H1 (cell line): ENCODE measurements at regions not wholly inside any gene's neighbourhood (a gene's known extent, or its start where the extent isn't known, plus 50 kb on each side); places are given as distances from the start of the nearest gene placed in this dataset.
A peak's percentile ranks its signal among the peaks of the same experiment; 100 is the strongest.
"Not testable (repeated sequence)": the region's sequence is repeated elsewhere in the genome, so short reads cannot be mapped to it uniquely, and the experiment has no call there.

Experiments used
- CTCF ChIA-PET: fragments of 300-600 bp; sonication (Branson Sonifier 250); formaldehyde crosslinking; loops from one replicate; lab custom pipeline; 2021; ENCODE audit not compliant: partially characterized antibody; lab: Charles Lee
- POLR2A ChIA-PET: fragments of 300-600 bp; sonication (Branson Sonifier 250); formaldehyde crosslinking; loops from one replicate; lab custom pipeline; 2021; ENCODE audit warnings: inconsistent platforms; ENCODE audit not compliant: partially characterized antibody; lab: Charles Lee
- DNase-seq, 2 experiments: peaks; one replicate each; pipeline versions ENCODE4 v3.0.0 to v3.0.0-alpha.2; 2010 to 2022; ENCODE audit warnings: low spot score in 2 of 2, low read depth in 1 of 2, mixed read lengths in 1 of 2
- FAIRE-seq: peaks from 2 replicates; lab custom pipeline; 2011; peaks lifted over from hg19 to GRCh38; lab: Jason Lieb, UNC
- H2AFZ ChIP-seq: 2 replicates; pipeline ENCODE4 v1.8.1; 2012; ENCODE audit warnings: low read length, inconsistent platforms
- H2AK5ac ChIP-seq: 2 replicates; pipeline ENCODE4 v1.6.1; 2013; ENCODE audit warnings: low read depth, low read length
- H2BK120ac ChIP-seq: replicated peaks from 2 replicates; pipeline ENCODE3; 2013; ENCODE audit warnings: low read depth, low read length, inconsistent platforms
- H2BK12ac ChIP-seq: 2 replicates; pipeline ENCODE4 v1.6.1; 2013; ENCODE audit warnings: low read depth, low read length
- H2BK15ac ChIP-seq: 2 replicates; pipeline ENCODE4 v1.6.1; 2013; ENCODE audit warnings: low read length
- H2BK20ac ChIP-seq: 2 replicates; pipeline ENCODE4 v1.6.1; 2013; ENCODE audit warnings: low read length
- H2BK5ac ChIP-seq: 2 replicates; pipeline ENCODE4 v1.6.1; 2013; ENCODE audit warnings: low read depth, low read length
- H3K14ac ChIP-seq: 2 replicates; pipeline ENCODE4 v1.6.1; 2013; ENCODE audit warnings: inconsistent platforms; ENCODE audit not compliant: insufficient read length
- H3K18ac ChIP-seq: 2 replicates; pipeline ENCODE4 v1.6.1; 2013; ENCODE audit warnings: low read length; ENCODE audit errors: extremely low read depth
- H3K23ac ChIP-seq: 2 replicates; pipeline ENCODE4 v1.6.1; 2013; ENCODE audit warnings: inconsistent platforms; ENCODE audit not compliant: insufficient read length
- H3K23me2 ChIP-seq: 2 replicates; pipeline ENCODE4 v1.6.1; 2013; ENCODE audit warnings: low read depth, low read length
- H3K27ac ChIP-seq: 2 replicates; pipeline ENCODE4 v1.6.1; 2011; ENCODE audit warnings: low read depth, low read length, inconsistent platforms
- H3K27me3 ChIP-seq, 4 experiments: replicated peaks in 1 of 4; 1 replicate in 1 of 4; 2 replicates in 3 of 4; pipeline versions ENCODE4 v1.6.1 to v1.8.1; 2011 to 2013; ENCODE audit warnings: low read length in 3 of 4, mild to moderate bottlenecking in 3 of 4, inconsistent platforms in 2 of 4, mixed read lengths in 2 of 4, moderate library complexity in 1 of 4; ENCODE audit not compliant: control insufficient read depth in 3 of 4, insufficient read depth in 3 of 4; ENCODE audit errors: extremely low read depth in 1 of 4
- H3K36me3 ChIP-seq, 4 experiments: 2 replicates each; pipeline versions ENCODE4 v1.6.1 to v1.8.1; 2011 to 2013; ENCODE audit warnings: mild to moderate bottlenecking in 4 of 4, low read length in 3 of 4, moderate library complexity in 2 of 4, control low read depth in 1 of 4, inconsistent platforms in 1 of 4; ENCODE audit not compliant: insufficient read depth in 4 of 4, control insufficient read depth in 2 of 4
- H3K4ac ChIP-seq: replicated peaks from 2 replicates; pipeline ENCODE3; 2013; ENCODE audit warnings: low read length, low read depth, mixed read lengths, inconsistent platforms; ENCODE audit not compliant: insufficient read length
- H3K4me1 ChIP-seq, 4 experiments: replicated peaks in 1 of 4; 1 replicate in 1 of 4; 2 replicates in 3 of 4; pipeline versions ENCODE4 v1.6.1 to v1.8.1; 2011 to 2013; ENCODE audit warnings: low read length in 3 of 4, inconsistent platforms in 2 of 4, mixed read lengths in 1 of 4; ENCODE audit not compliant: insufficient read depth in 4 of 4, control insufficient read depth in 3 of 4
- H3K4me2 ChIP-seq, 2 experiments: 2 replicates each; pipeline versions ENCODE4 v1.6.1 to v1.8.1; 2011 to 2013; ENCODE audit warnings: low read depth in 2 of 2, low read length in 2 of 2, control low read depth in 1 of 2, inconsistent platforms in 1 of 2, mild to moderate bottlenecking in 1 of 2; ENCODE audit not compliant: insufficient read depth in 1 of 2
- H3K4me3 ChIP-seq, 4 experiments: fragments of 200-600, 300-600 bp in 1 of 4; sonication (generic), shearing (Covaris generic), sonication (Bioruptor Twin) in 1 of 4; 2 replicates each; pipeline versions ENCODE4 v1.5.1 to v1.8.1; 2011 to 2016; ENCODE audit warnings: low read length in 4 of 4, low read depth in 3 of 4, control low read depth in 2 of 4, inconsistent platforms in 2 of 4, mild to moderate bottlenecking in 2 of 4, mixed read lengths in 1 of 4, moderate library complexity in 1 of 4; ENCODE audit not compliant: insufficient read depth in 2 of 4; ENCODE audit errors: extremely low read depth in 1 of 4
- H3K56ac ChIP-seq: replicated peaks from 2 replicates; pipeline ENCODE3; 2013; ENCODE audit warnings: low read depth, mild to moderate bottlenecking, mixed read lengths, low read length, inconsistent platforms; ENCODE audit not compliant: insufficient read length
- H3K79me1 ChIP-seq: 2 replicates; pipeline ENCODE4 v1.6.1; 2013; ENCODE audit warnings: low read depth, low read length, control low read depth
- H3K79me2 ChIP-seq, 2 experiments: 2 replicates each; pipeline versions ENCODE4 v1.6.1 to v1.8.1; 2012 to 2013; ENCODE audit warnings: low read length in 2 of 2, mild to moderate bottlenecking in 2 of 2, inconsistent platforms in 1 of 2; ENCODE audit not compliant: insufficient read depth in 2 of 2, control insufficient read depth in 1 of 2
- H3K9ac ChIP-seq, 4 experiments: replicated peaks in 1 of 4; 1 replicate in 1 of 4; 2 replicates in 3 of 4; pipeline versions ENCODE4 v1.6.1 to v1.8.1; 2011 to 2013; ENCODE audit warnings: low read depth in 3 of 4, low read length in 3 of 4, control low read depth in 2 of 4, mild to moderate bottlenecking in 2 of 4, moderate library complexity in 2 of 4, inconsistent platforms in 1 of 4; ENCODE audit errors: extremely low read depth in 1 of 4
- H3K9me3 ChIP-seq, 2 experiments: 2 replicates each; pipeline versions ENCODE4 v1.6.1 to v1.8.1; 2012 to 2013; ENCODE audit warnings: mild to moderate bottlenecking in 2 of 2, moderate library complexity in 2 of 2, control low read depth in 1 of 2, inconsistent platforms in 1 of 2, low read depth in 1 of 2, low read length in 1 of 2, mixed read lengths in 1 of 2; ENCODE audit not compliant: insufficient read depth in 2 of 2
- H4K20me1 ChIP-seq, 2 experiments: replicated peaks in 1 of 2; 2 replicates each; pipeline versions ENCODE3 to v1.8.1; 2011 to 2013; ENCODE audit warnings: inconsistent platforms in 2 of 2, low read length in 2 of 2, mild to moderate bottlenecking in 1 of 2; ENCODE audit not compliant: insufficient read depth in 2 of 2, control insufficient read depth in 1 of 2
- H4K5ac ChIP-seq: 2 replicates; pipeline ENCODE4 v1.6.1; 2013; ENCODE audit warnings: low read length, low read depth, mixed read lengths, inconsistent platforms; ENCODE audit not compliant: insufficient read length
- H4K8ac ChIP-seq: 2 replicates; pipeline ENCODE4 v1.8.0; 2013; ENCODE audit warnings: mild to moderate bottlenecking, moderate library complexity, low read length, inconsistent platforms; ENCODE audit not compliant: insufficient read depth; ENCODE audit errors: extremely low read depth
- H4K91ac ChIP-seq: replicated peaks from 2 replicates; pipeline ENCODE3; 2013; ENCODE audit warnings: low read length, mixed read lengths, inconsistent platforms; ENCODE audit not compliant: insufficient read length
- MAFK ChIP-seq: IDR thresholded peaks from 2 replicates; pipeline ENCODE4 v1.6.1; 2012; ENCODE audit warnings: low read depth, mild to moderate bottlenecking, improper control_type of control experiment, low read length
- WGBS, 2 experiments: shearing (Covaris generic) in 1 of 2; methylation state at CpG; one replicate each; pipeline versions ENCODE4 v1.1.6 to v1.1.7; 2013 to 2015; ENCODE audit warnings: low lambda C conversion rate in 2 of 2, mixed read lengths in 2 of 2, inconsistent platforms in 1 of 2, low coverage in 1 of 2, missing lambda C conversion rate in 1 of 2; ENCODE audit not compliant: insufficient replicate concordance in 2 of 2, insufficient coverage in 1 of 2, insufficient read length in 1 of 2; ENCODE audit errors: extremely low coverage in 1 of 2, missing lambda C conversion rate in 1 of 2; 5-methylcytosine and 5-hydroxymethylcytosine counted together

GRCh38 chr3:186442979-186443378 lies 80.9 kb upstream of the DGKG start:
- TF ChIP-seq MAFK, result 0 out of 2 replicates have a peak, but pooled peaks have one; percentile 18
- H2AK5ac ChIP-seq, H3K9ac ChIP-seq, H4K8ac ChIP-seq, H4K20me1 ChIP-seq, H2BK12ac ChIP-seq, H3K56ac ChIP-seq, H3K9me3 ChIP-seq, H3K27ac ChIP-seq, H3K23ac ChIP-seq, H2AFZ ChIP-seq, H2BK20ac ChIP-seq, H3K4me1 ChIP-seq, H4K5ac ChIP-seq, H3K4me3 ChIP-seq, H2BK120ac ChIP-seq, H3K4me2 ChIP-seq, H4K91ac ChIP-seq, FAIRE-seq, H3K23me2 ChIP-seq, H2BK5ac ChIP-seq, H3K79me1 ChIP-seq, DNase-seq, H3K27me3 ChIP-seq, H3K79me2 ChIP-seq, H3K18ac ChIP-seq, H2BK15ac ChIP-seq, H3K36me3 ChIP-seq, H3K14ac ChIP-seq, H3K4ac ChIP-seq: not testable (repeated sequence)
- POLR2A ChIA-PET, result interaction anchor here (0.6 kb wide), 1 partner anchor 14 kb away, joined by 3 read pairs; no protein-coding TSS in a partner anchor
- CTCF ChIA-PET, result interaction anchor here (1.0 kb wide), 2 partner anchors 17 to 19 kb away, joined by 3 read pairs; no protein-coding TSS in a partner anchor
- WGBS, 2 experiments, result 79% methylated on average over 9 of the region's 9 CpGs; no CpG with 5 or more reads in 1 of the 2 experiments
